Gastroesophageal sphincter (tissue), 4 donors: ENCODE measurements at regions not wholly inside any gene's neighbourhood (a gene's known extent, or its start where the extent isn't known, plus 50 kb on each side); places are given as distances from the start of the nearest gene placed in this dataset.

Experiments used
- ATAC-seq: fragments of 150-250 bp; one replicate; pipeline ENCODE4 v1.9.1; 2016; ENCODE audit warnings: mild to moderate bottlenecking, moderate library complexity
- H3K27ac ChIP-seq, 4 donors: fragments of 200-600 bp; sonication (generic) in 3 of 4; 1 replicate in 3 of 4; 2 replicates in 1 of 4; pipeline ENCODE4 v1.5.1; 2016 to 2019
- H3K27me3 ChIP-seq: fragments of 200-600 bp; sonication (generic); one replicate; pipeline ENCODE4 v1.5.1; 2019
- H3K36me3 ChIP-seq, 2 donors: fragments of 200-600 bp; sonication (generic); one replicate each; pipeline ENCODE4 v1.5.1; 2019; ENCODE audit warnings: control low read depth in 1 of 2
- H3K4me1 ChIP-seq, 3 donors: fragments of 200-600 bp; sonication (generic); 1 replicate in 2 of 3; 2 replicates in 1 of 3; pipeline ENCODE4 v1.5.1; 2016 to 2019; ENCODE audit warnings: control low read depth in 2 of 3
- H3K4me3 ChIP-seq, 2 donors: fragments of 200-600 bp; sonication (generic); one replicate each; pipeline ENCODE4 v1.5.1; 2019; ENCODE audit warnings: mild to moderate bottlenecking in 1 of 2, moderate library complexity in 1 of 2
- H3K9me3 ChIP-seq, 3 donors: fragments of 200-600 bp; sonication (generic); one replicate each; pipeline ENCODE4 v1.5.1; 2017 to 2019; ENCODE audit warnings: control low read depth in 2 of 3
- EP300 ChIP-seq: sonication (generic); formaldehyde crosslinking; IDR thresholded peaks from one replicate; pipeline ENCODE4 v1.6.1; 2017; ENCODE audit warnings: antibody characterized with exemption, mild to moderate bottlenecking
- POLR2A ChIP-seq, 2 donors: fragments of 450-650 bp; IDR thresholded peaks; one replicate each; pipeline ENCODE4 v1.6.1; 2017; ENCODE audit warnings: antibody characterized with exemption in 2 of 2, mild to moderate bottlenecking in 2 of 2, moderate library complexity in 1 of 2
- POLR2AphosphoS5 ChIP-seq: sonication (generic); formaldehyde crosslinking; IDR thresholded peaks from one replicate; pipeline ENCODE4 v1.6.1; 2017; ENCODE audit warnings: antibody characterized with exemption
- WGBS, 2 donors: methylation state at CpG; one replicate each; pipeline ENCODE4 v1.1.5; 2018; ENCODE audit warnings: low coverage in 1 of 2; 5-methylcytosine and 5-hydroxymethylcytosine counted together
- TF ChIP-seq, protein P1 (sequence below), 4 experiments: fragments of 200-600 bp in 2 of 4; fragments of 450-650 bp in 2 of 4; sonication (generic) in 1 of 4; IDR thresholded peaks; one replicate each; pipeline ENCODE4 v1.5.1; 2017 to 2019; ENCODE audit warnings: antibody characterized with exemption in 4 of 4, mild to moderate bottlenecking in 2 of 4, moderate library complexity in 2 of 4

DNA sequence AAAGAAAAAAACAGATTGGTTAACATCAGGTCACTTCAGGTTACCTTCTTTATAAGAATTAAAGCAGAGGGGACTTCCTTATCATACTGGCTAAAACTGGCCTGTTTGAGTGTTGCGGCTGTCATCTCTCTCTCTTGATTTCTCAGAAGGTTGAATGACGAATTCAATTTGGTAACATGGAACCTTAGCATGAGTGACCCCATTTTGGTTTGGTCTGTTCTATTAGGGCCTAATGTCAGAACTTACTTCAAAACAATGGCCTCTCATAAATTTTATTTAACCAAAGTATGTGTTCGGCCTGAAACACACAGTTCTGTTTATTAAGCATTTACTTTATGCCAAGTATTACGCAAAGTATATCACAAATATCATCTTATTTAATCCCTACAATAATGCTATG, 147.5 kb downstream of the CAAP1 start:
- H3K36me3 ChIP-seq: no peaks in the 10 kb centered on the region
- H3K9me3 ChIP-seq: no peaks in the 10 kb centered on the region
- no peak overlapping the region for H3K27ac ChIP-seq
- TF ChIP-seq POLR2AphosphoS5 (no peak), EP300 (no peak), POLR2A (IDR thresholded peaks at IDR 0.05) (no peak)
- TF ChIP-seq, protein P1, sequence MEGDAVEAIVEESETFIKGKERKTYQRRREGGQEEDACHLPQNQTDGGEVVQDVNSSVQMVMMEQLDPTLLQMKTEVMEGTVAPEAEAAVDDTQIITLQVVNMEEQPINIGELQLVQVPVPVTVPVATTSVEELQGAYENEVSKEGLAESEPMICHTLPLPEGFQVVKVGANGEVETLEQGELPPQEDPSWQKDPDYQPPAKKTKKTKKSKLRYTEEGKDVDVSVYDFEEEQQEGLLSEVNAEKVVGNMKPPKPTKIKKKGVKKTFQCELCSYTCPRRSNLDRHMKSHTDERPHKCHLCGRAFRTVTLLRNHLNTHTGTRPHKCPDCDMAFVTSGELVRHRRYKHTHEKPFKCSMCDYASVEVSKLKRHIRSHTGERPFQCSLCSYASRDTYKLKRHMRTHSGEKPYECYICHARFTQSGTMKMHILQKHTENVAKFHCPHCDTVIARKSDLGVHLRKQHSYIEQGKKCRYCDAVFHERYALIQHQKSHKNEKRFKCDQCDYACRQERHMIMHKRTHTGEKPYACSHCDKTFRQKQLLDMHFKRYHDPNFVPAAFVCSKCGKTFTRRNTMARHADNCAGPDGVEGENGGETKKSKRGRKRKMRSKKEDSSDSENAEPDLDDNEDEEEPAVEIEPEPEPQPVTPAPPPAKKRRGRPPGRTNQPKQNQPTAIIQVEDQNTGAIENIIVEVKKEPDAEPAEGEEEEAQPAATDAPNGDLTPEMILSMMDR (IDR thresholded peaks at IDR 0.05): no peak
- no peak for ATAC-seq
- H3K4me3 ChIP-seq: no peak overlapping the region
- no peaks in the 10 kb centered on the region for H3K4me1 ChIP-seq
- 90 to 92% methylated on average over 4 of the region's 4 CpGs for WGBS, 2 donors
- no peaks in the 10 kb centered on the region for H3K27me3 ChIP-seq

DNA sequence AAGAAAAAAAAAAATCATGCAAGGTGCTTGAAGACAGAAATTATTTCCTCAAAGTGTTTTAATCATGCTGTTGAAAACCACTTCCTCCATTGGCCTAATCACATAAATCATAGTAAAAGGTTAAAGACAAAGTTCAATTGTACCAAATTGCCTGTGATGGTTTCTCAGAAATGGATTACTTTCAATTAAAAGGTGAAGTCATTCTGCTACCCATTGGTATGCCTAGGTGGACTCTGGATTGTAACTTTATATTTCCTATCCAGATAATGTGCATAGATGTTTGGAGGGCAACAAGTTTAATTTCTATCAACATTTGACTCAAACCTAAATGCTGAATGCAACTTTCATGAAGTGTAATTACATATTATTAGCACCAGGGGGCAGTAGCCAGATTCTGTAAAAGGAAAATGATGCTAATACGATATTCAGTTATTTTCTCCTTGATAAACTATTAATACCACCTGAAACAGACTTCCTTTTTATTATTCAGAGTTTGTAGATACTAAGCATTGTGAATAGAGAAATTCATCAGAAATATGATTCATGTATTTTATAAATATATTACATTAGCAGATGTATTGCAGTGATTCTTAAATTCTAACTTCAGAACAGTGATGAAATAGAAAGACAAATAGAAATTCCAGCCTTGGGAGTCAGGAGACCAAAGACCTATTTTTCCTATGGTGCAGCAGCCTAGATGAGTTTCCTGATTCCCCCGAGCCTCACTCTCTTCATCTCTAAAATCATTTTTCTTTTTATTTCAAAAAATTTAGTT, 148.2 kb downstream of the CAAP1 start:
- H3K36me3 ChIP-seq: no peaks in the 10 kb centered on the region
- peaks cover 0 to 5% (median 0%) of the 10 kb centered on the region in 3 donors for H3K9me3 ChIP-seq
- no peaks in the 10 kb centered on the region for H3K4me1 ChIP-seq
- no peak overlapping the region for H3K27ac ChIP-seq
- no peak for TF ChIP-seq POLR2A (IDR thresholded peaks at IDR 0.05)
- TF ChIP-seq EP300: no peak
- TF ChIP-seq, protein P1 (IDR thresholded peaks at IDR 0.05): peak; percentile 57 to 74 (median 65)
- ATAC-seq: no peak
- no peaks in the 10 kb centered on the region for H3K27me3 ChIP-seq
- H3K4me3 ChIP-seq: no peak overlapping the region
- WGBS, 2 donors: 31 to 40% methylated on average over 2 of the region's 2 CpGs

DNA sequence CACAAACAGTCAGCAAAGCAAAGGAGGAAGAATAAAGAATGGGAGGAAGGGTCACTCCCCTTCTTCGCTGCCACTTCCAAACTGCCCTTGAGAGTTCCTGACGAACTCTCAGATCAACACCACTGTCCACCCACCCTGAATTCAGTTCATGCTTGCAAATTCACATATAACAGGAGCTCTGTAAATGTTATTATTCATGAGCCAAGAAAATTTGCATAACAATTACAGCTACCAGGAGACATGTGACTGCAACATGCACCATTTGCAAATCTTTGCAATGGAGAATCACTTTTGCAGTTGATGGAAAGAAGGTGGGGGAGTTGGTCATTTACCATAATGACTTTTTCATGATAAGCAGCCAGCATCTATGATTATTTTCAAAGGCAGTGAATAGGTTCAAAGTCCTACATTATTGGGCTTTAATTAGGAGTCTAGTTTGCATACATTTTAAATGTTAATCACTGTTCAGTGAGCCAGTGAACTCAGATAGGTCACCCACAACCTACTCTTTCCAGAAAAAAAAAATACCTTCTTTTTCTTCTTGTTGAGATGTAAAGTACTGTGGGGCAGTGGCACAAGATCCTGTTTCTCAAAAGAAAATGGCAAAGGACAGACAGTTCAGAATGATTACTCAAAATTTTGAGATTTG, 149.7 kb downstream of the CAAP1 start:
- TF ChIP-seq EP300: no peak
- TF ChIP-seq, protein P1 (IDR thresholded peaks at IDR 0.05): no peak
- no peak for TF ChIP-seq POLR2AphosphoS5
- TF ChIP-seq POLR2A (IDR thresholded peaks at IDR 0.05): no peak

DNA sequence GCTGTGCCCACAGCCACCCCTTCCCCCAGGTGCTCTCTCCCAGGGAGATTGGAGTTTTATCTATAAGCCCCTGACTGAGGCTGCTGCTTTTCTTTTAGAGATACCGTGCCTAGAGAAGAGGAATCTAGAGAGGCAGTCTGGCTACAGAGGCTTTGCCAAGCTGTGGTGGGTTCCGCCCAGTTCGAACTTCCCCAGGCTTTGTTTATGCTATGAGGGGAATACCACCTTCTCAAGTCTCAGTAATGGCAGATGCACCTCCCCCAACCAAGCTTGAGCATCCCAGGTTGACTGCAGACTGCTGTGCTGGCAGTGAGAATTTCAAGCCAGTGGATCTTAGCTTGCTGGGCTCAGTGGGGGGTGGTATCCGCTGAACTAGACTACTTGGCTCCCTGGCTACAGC, 157.4 kb downstream of the CAAP1 start:
- H3K27ac ChIP-seq: no peak overlapping the region
- H3K4me1 ChIP-seq: no peaks in the 10 kb centered on the region
- TF ChIP-seq POLR2A (IDR thresholded peaks at IDR 0.05) (no peak), EP300 (no peak), POLR2AphosphoS5 (no peak)
- TF ChIP-seq, protein P1 (IDR thresholded peaks at IDR 0.05): no peak
- H3K9me3 ChIP-seq: peaks cover 0 to 26% (median 0%) of the 10 kb centered on the region in 3 donors
- H3K4me3 ChIP-seq: no peak overlapping the region
- H3K36me3 ChIP-seq: no peaks in the 10 kb centered on the region
- no peak for ATAC-seq
- H3K27me3 ChIP-seq: no peaks in the 10 kb centered on the region
- WGBS, 2 donors: 83% methylated on average over 1 of the region's 4 CpGs; no CpG with 5 or more reads in 1 of the 2 donors

More for the DNA sequence above, 149.7 kb downstream of the CAAP1 start:
- WGBS, 2 donors: 58% methylated on average over 2 of the region's 2 CpGs
- Histone ChIP-seq H3K27ac (no peak overlapping the region), H3K4me1 (no peaks in the 10 kb centered on the region), H3K36me3 (no peaks in the 10 kb centered on the region), H3K4me3 (no peak overlapping the region), H3K9me3 (peaks cover 0 to 10% (median 0%) of the 10 kb centered on the region in 3 donors), H3K27me3 (no peaks in the 10 kb centered on the region)
- no peak for ATAC-seq

DNA sequence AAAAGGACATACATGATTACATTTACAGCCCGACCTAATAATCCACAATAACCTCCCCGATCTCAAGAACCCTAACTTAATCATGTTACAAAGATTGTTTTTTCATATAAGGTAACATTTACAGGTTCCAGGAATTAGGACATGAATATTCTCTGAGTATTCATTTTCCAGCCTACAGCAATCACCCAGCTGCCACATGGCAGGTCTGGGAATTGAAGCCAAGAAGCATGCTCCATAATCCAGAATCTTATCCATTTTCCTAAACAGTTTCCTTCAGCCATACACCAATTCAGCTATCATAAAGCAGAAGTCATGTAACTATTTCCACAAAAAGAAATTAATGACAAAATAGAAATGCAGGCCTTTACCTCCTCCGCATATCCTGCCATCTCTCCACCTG, 163.4 kb downstream of the CAAP1 start:
- Histone ChIP-seq H3K4me1 (peaks cover 0 to 16% (median 0%) of the 10 kb centered on the region in 3 donors), H3K27me3 (no peaks in the 10 kb centered on the region), H3K9me3 (peaks cover 0 to 14% (median 0%) of the 10 kb centered on the region in 3 donors), H3K27ac (no peak overlapping the region), H3K36me3 (no peaks in the 10 kb centered on the region), H3K4me3 (no peak overlapping the region)
- WGBS, 2 donors: 53 to 68% methylated on average over 2 to 3 of the region's 3 CpGs
- no peak for ATAC-seq
- no peak for TF ChIP-seq POLR2AphosphoS5
- TF ChIP-seq EP300: no peak
- TF ChIP-seq POLR2A (IDR thresholded peaks at IDR 0.05): no peak
- TF ChIP-seq, protein P1 (IDR thresholded peaks at IDR 0.05): no peak
